M059J (cell line): ENCODE measurements at regions not wholly inside any gene's neighbourhood (a gene's known extent, or its start where the extent isn't known, plus 50 kb on each side); places are given as distances from the start of the nearest gene placed in this dataset.

ENCODE experiments used
- DNase-seq: peaks from one replicate; pipeline ENCODE4 v3.0.0-alpha.2; 2012; ENCODE audit warnings: low read depth

DNA sequence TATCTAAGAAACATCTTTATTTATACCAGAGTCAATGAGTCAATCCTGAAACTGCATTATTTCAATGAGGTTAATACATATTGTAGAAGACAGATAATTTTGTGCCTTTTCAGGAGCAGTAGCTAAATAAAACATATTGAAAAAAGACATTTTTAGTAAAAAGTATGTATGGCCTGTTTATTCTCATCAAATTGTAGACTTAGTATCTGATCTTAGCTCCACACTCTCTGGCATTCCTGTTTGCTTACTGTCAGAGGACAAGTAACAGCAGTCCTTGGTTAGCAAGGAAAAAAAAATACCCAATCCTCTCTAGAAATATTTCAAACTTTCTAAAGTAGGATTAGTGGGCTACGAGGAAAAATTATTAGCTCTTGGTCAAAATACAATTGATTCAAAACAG is 50.5 kb upstream of the GUCY1A1 start:
- no peak for DNase-seq

DNA sequence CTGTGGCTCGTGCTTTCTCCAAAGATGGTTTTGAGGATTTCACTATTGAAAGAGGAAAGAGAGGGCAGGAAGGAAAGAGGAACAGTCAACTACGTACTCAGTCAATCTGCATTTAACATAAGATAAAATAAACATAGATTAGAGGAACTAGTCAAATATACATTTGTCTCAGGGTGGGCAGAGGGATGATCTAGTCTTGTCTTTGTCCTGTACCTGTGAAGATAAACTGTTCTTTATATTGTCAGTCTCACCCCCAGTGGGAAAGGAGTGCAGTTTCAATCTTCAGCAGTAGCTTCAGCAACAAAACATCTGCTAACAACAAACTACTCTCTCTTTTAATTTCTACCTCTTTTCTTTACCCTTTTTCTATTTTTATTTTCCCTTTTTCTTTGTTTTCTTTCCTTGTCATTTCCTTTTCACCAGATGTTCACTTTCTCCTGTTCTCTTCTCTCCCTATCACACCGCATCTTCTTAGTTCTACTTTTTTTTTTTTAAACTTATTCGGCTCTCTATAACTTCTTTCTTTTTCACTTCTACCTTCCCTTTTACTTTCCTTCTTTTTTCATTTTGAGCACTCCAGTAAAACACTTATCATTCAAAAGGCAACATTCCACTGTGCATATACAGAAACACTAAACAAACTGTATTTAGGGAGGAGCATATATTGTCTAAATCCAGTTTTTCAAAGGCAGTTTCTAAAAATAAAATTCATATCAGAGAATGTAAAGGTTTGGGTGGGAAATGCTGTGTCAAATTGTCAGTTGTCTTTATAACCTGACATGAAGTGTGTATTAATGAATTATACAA is 51.4 kb upstream of the GUCY1A1 start:
- DNase-seq: no peak

DNA sequence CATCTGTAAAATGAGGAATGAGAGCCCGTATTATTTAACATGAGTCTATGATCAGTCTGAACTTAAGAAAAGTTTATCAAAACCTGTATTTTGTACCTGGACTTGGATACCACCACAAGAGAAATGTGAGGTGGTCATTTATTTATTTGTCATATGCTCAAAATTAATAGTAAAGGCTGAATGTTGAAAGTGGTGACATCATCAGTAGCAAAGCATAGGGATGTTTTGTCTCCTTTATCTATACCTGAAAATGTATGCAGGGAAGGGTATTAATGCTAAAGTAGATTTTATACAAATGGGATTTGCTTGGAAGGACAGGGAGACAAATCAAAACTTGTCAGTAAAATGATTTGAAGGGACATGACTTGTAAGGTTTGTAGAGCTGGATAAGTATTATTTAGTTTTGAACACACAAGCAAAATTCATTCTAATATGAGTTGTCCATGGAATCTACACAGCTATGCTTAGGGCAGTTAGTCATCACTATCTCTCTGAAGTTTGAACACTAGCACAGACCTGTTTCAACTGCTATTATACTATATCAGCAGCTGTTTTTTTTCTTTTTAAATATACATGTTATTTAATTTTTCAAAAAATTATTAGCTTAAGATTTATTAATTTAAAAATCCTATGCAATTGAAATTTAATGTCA is 52.4 kb upstream of the GUCY1A1 start:
- no peak for DNase-seq

DNA sequence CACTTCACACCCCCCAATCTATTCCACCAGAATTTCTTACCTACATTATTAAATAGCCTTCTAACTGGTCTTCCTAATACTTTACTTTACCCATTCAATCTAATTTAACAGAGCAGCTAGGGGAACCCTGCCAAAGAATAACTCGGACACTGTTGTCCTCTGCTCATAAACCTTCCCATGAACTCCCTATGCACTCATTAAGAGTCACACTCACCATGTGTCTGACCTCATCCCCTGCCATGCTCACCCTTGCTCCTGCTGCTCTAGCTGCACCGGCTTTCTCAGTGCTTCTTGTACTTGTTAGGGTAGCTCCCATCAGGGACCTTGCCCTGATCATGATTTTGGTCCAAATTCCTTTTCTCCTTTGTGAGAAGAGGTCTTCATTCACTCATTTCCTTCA is 54.6 kb upstream of the GUCY1A1 start:
- DNase-seq: peak; percentile 48

DNA sequence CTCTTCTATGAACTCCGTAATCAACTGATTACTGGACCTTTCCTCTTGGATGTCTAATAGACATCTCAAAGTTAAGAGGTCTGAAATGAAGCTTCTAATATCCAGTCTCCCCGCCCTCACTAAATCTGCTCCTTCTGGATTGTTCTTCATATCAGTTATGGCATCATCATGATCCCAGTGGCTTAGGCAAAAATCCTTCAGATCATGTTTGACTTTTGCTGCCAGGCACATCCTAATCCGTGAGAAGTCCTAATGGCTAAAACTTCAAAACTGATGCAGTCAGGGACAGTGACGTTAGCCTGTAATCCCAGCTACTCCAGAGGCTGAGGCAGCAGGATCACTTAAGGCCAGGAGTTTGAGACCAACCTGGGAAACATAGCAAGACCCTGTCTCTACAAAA is 55.1 kb upstream of the GUCY1A1 start:
- DNase-seq: no peak

DNA sequence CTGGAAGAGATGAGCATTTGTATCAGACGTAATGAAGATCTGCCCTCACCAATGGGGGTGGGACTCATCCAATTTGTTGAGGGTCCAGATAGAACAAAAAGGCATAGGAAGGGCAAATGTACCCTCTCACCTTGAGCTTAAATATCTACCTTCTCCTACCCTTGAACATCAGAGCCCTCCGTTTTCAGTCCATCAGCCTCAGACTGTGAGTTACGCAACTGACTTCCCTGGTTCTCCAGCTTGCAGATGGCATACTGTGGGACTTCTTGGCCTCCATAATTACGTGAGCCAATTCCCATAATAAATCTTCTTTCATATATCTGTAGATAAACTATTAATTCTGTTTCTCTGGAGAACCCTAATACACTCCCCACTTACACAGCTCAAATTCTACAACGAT is 56.5 kb upstream of the GUCY1A1 start:
- no peak for DNase-seq

DNA sequence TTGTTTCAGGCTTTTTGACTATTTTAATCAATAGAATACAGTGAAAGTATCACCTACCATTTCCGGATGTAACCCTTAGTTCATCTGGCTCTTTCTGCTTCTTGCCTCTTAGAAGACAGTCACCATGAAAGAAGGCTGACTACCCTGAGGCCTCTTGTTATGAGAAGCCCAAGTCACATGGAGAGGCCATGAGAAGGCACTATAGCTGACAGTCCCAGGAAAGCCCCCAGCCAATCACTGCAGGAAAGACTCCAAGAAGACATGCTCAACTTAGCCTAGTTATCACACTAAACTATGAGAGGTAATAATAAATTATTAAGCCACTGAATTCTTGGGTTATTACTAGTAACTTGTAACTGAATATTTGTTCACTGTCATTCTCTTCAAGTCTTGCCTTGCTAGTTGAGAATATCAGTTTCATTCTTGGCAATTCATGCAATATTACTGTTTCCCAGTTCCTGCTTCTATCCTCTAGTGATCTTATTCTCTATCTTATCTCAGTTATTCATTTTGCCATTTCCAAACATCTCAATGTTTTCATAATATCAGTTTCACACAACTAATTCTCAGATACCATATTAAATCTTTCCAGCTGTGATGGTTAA is 57.1 kb upstream of the GUCY1A1 start:
- DNase-seq: no peak

DNA sequence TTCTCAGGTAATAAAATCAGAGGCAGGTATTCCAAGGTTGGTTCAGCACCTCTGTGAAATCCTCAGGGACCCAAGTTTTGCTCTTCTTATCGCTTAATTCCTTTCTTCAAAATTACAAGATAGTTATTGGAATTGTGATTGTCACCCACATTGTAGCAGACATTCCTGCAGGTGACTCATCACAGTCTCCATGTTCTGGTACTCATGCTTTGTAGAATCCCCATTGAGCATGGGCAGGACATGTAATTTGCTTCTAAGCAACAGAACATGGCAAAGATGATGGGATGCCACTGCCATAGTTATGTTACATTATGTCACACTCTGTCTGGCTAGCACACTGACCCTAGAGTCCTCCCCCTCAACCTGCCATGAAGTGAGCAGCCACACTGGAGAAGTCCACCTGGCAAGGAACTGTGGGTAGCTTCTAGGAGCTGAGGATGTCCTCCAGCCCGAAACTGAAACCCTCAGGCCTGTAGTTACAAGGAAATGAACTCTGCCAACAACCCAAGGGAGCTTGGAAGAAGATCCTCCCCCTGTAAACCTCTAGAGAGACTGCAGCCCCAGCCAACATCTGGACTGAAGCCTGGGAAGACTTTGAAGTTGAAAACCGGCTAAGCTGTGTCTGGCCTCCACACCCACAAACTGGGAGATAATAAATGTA is 58.3 kb upstream of the GUCY1A1 start:
- peak; percentile 35 for DNase-seq

DNA sequence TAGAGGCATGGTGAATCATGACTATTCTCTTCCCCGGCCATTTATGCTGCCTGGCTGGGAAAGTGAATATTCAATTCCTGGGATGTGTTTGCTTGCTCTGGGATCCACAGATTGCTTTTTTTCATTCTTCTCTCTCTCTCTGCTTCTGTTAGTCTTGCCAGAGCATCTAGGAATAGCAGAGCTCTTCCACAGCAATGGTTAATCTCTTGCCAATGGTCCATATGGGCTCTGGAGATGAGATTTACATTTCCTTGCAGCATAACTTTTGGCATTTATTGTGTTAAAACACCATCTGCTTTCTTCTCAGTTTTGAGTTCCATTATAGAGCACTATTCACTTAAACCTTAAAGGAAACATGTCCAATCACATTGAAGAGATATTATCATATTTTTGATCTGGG is 59.2 kb upstream of the GUCY1A1 start:
- DNase-seq: no peak

DNA sequence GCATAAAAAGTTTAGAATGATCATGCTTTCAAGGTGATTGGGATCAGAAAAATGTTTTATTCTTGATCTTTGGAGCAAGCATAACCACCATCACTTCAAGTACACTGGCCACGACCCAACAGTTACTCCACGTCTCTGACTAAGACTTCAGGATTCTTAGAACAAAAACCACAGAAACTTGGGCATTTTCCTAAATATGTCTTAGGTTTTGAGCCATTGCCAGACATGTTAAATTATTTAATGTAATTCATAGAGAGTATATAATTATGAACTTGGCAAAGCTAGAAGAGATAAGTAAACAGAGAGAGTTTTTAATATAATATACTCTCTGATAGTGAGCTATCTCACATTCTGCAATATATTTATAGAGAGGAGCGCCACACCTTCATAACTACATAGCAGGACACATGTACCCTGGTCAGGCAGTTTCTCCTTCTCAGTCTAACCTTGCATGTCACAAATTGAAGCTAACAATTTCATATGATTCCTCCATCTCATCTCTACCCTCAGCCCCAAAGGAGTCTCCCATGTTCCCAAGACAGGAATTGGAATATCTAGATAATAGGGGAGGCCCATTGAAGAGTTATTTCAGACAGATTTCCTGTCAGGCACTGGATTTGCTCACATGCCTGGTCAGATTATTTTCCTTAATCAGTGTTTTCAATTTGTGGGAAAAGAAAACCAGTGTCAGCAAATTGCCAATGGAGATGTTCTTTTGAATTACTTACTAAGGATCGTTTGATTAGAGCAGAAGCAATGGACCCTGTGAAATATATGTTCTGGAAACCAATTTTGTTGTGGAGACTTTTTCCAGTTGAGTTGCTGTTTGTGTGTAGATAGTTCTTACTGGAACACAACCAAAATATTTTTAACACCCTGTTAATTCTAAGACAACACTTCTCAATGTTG is 61.7 kb upstream of the GUCY1A1 start:
- peak; percentile 85 for DNase-seq

DNA sequence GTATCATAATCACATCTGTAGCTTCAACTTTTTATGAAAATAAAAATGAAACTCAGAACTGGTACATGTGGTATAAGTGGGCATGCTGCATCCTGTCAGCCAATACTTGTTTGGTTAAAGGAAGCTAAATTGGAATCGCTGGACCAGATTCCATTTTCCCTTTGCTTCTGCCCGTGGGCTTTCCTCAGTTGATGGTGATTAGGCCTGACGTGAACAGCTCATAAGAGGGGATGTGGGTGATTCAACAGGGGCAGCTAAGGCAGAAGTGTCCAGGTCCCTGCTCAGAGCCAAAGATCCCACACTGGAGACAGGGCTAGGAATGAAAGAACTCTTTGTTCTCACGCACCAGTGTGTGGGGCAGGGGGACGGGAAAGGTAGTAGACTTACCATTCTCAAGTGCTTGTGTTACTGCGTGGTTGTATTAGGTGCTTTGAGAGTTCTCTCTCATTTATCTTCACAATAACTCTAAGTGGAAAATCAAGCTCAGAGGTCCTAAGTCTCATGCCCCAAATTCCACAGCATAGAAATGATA is 63.2 kb upstream of the GUCY1A1 start:
- DNase-seq: no peak

DNA sequence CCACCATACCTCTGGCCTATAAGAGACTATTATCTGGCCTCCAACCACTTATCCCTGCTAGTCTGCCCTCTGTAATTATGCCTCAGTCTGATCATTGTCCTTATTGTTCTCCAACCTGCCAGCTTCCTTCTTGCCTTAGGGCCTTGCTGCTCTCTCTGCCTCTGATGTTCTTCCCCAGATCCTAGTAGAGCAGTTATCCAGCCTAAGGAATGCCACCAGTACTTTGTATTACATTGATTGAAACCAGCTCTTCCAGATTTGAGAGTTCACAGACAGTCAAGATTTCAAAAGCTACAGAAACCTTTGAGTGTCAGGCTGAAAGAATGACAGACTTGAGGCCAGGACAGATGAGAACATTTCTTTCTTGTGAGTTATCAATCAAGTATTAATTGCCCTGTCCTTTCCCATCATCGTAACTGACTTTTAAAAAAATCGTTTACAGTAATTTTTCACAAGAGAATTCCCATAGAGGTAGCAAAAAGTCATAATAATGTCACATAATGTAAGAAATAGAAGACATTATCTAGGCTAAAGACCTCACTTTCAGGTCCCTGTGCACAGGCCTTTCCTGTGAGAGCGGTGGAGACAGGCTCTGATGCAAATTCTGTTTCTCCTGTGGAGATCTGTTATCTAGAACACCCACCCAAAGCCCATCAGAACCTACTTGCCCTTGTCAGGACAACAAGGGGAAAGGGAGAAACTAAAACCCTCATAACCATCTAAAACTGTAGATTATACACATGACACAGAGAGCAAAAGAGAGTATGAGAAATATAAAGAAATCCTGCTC is 64.1 kb upstream of the GUCY1A1 start:
- no peak for DNase-seq

DNA sequence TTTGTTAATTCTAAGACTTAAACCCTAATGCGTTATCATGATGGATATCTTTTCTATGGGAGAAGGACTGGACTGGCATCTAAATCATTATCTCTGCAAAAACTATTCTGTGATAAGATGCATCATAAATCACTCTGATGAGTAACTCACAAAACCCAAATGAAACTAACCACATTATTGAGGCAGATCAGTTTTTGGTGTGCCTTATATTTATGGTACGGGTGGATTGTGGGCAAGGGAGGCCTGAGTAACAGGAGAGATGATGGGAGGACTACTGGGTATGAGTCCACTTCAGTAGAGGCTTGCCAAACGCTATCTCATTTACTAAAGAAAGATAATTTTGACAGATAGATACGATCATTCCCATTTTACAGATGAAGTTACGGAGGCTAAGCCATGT is 66.4 kb upstream of the GUCY1A1 start:
- peak; percentile 70 for DNase-seq

DNA sequence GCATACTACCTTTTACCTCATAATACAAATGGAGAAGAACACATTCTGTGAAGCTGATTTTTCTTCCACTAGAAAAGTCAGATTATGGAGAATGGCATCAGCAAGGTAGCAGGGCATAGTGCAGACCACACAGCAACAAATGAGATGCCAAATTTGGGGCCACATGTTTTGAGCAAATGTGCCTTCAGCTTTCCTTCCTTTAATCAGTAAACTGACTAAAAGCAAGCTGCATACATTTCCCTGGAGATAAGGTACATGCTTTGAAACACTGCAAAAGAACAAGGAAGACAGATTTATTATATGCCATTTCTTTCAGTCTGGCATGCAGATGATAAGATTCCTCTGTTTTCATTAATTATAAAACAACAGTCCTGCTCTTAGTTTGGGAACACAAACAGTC is 67.1 kb upstream of the GUCY1A1 start:
- DNase-seq: no peak

DNA sequence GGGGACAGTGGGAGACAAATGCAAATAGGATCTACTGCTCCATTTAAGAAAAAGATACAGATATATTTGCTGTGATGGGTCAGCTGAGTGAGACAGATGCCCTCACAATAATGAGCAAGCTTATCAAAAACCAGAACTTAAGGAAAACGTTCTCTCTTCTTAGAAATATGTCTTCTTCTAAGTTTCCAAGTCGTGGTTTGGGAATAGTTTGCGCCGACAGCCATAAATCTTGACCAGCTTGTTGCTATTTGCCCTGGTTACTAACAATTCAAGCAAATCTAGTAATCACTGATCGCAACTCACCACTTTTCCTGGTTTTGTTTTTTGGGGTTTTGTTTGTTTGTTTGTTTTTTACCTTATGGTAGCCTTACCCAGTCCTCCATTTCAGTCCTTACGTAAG is 67.6 kb upstream of the GUCY1A1 start:
- no peak for DNase-seq

DNA sequence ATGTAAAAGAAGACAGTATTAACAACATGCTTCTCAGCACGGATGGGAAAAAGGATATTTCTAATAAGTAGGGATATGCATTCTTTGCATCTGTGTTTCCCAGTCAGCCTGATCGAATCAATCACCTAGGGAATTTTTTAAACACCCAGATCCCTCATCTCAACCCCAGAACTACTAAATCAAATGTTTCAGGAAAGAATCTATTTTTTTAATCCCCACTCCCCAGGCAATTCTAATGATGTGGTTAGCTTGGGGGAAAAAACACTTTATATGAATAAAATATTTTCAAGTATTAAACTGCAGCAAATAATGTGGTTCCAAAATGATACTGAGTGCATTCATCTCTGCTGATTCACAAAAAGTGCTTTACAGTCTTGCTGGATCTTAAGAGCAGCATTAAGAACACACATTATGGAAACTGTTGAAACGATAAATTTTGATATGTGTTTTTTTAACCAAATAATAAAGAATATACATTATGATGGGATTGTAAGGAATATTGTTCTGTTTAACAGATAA is 68.7 kb upstream of the GUCY1A1 start:
- peak; percentile 29 for DNase-seq

DNA sequence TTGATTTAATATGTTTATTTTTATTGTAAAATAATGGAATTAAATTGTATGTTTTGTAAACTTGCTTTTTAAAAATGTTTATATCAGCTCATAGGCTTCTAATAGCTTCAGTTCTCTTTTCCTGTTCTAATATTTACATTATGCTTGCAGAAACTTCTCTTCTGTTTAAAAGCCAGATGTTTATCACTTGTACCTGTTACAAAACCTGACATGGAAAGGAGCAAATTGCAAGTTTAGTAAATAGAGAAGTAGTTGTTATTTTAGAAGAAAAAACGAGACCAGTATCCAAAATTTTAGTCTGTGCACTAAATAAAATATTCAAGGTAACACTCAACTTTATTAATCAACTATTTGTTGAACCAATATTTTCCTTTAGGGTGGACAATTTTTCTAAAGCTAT is 69.4 kb upstream of the GUCY1A1 start:
- DNase-seq: no peak

DNA sequence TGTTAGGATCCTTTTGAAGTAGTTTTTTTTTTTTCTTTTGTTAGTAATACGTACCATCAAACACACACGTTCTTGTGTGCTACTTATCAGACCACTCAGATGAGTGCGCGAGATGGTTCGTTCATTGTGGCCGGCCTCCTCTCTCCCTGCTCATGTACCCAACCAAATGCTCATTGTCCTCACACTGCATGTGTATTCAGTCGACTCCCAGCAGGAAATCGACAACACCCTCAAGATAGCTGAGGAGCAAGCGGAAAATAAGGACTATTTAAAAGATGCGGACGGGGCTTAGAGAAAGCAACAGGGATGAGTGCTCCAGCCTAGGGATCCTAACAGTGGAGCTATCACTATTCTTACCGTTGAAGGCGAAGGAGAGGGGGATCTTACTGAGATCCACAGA is 72.9 kb upstream of the GUCY1A1 start:
- DNase-seq: no peak

DNA sequence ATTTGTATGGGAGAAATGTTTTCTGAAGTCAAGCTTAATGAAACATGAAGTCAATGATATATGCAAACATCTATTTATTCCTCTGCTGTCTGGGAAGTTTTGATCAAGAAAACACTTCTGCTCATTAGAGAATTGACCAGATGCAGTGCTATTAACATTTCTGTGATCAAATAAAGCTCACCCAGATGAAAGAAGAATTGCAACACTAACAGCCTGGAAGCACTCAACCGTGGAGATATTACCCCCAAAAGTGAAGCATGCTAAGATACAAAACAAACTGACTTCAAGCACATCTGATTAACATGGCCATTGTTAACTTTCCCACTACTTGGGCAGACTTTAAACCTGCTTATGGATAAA is 73.7 kb upstream of the GUCY1A1 start:
- DNase-seq: no peak

DNA sequence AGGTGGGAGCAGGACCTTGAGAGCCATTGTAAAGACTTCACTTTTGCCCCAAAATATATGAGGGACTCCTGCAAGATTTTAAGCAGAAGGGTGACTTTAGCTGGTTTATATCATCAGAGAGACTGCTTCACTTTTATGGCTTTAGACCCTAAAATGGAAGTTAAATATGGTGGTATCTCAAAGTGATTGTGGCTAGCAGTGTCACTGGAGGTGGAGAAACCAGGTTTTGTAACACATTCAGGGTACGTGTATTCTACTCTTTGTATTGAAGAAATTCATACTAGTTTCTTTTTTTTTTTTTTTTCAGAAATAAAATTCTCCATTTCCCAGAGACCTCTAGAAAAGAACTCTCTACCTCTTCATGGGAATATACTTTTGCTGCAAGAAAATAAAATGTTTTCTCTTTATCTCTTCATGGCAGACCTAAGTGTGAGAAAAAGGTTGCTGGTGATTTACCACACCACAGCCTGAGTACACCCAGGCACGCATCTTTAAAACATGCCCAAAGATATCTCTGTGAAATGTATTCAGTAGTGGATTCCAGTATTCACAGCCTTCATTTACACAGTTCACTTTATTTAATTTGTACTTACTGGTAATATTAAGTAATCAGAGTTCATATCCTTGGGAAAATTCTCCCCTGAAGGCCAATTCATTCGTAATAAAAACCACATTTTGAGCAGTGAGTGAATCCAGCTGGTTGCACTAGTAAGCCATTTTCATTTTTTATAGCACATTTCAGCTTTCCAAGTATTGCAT is 74.3 kb upstream of the GUCY1A1 start:
- DNase-seq: no peak
